HepG2 (cell line): ENCODE measurements at regions not wholly inside any gene's neighbourhood (a gene's known extent, or its start where the extent isn't known, plus 50 kb on each side); places are given as distances from the start of the nearest gene placed in this dataset.

Source experiments
- ATAC-seq: fragments of 200-7000 bp; cut with Tn5 transposase; 3 replicates; pipeline ENCODE4 v1.9.1; 2020; ENCODE audit warnings: mild to moderate bottlenecking, moderate library complexity
- BruUV-seq: library from RNA; stranded (reverse); fragments of 400-500 nt; replicated peaks from 2 replicates; lab custom pipeline; 2021; lab: Mats Ljungman, UMichigan
- CTCF ChIA-PET: fragments of 300-600 bp; formaldehyde crosslinking; extraction: SDS; loops from one replicate; lab custom pipeline; 2021; ENCODE audit warnings: low total read pairs, inconsistent platforms, low intra/inter-chr PET ratio; lab: Yijun Ruan, JAX
- POLR2A ChIA-PET: fragments of 350-600 bp; sonication (Branson Sonifier 250); formaldehyde crosslinking; loops from one replicate; lab custom pipeline; 2020; ENCODE audit warnings: antibody characterized with exemption, inconsistent platforms; lab: Yijun Ruan, JAX
- DNase-seq: peaks from one replicate; pipeline ENCODE4 v3.0.0-alpha.2; 2015; ENCODE audit warnings: low spot score
- FAIRE-seq: peaks from 3 replicates; lab custom pipeline; 2011; peaks lifted over from hg19 to GRCh38; lab: Jason Lieb, UNC
- H2AFZ ChIP-seq: one replicate; pipeline ENCODE4 v1.6.1; 2011; ENCODE audit warnings: low read length, inconsistent platforms
- H3K27ac ChIP-seq: fragments of 300-600 bp; 3 replicates; pipeline ENCODE4 v1.8.0; 2011; ENCODE audit warnings: mixed run types, mild to moderate bottlenecking, mixed read lengths, low read length, inconsistent platforms; ENCODE audit not compliant: insufficient read depth; ENCODE audit errors: extremely low read length
- H3K27me3 ChIP-seq, 2 experiments: fragments of 200-600 bp in 1 of 2; 2 replicates in 1 of 2; 3 replicates in 1 of 2; pipeline versions ENCODE4 v1.6.0 to v1.8.0; 2011; ENCODE audit warnings: low read length in 2 of 2, mild to moderate bottlenecking in 2 of 2, moderate library complexity in 2 of 2, inconsistent platforms in 1 of 2; ENCODE audit not compliant: insufficient read depth in 2 of 2, control insufficient read depth in 1 of 2
- H3K36me3 ChIP-seq, 2 experiments: fragments of 200-600 bp in 1 of 2; replicated peaks in 1 of 2; 2 replicates in 1 of 2; 3 replicates in 1 of 2; pipeline versions ENCODE4 v1.5.1 to v1.8.0; 2011; ENCODE audit warnings: low read length in 2 of 2, inconsistent platforms in 1 of 2; ENCODE audit not compliant: insufficient read depth in 2 of 2, control insufficient read depth in 1 of 2
- H3K4me1 ChIP-seq: 2 replicates; pipeline ENCODE4 v1.5.1; 2012; ENCODE audit warnings: low read length, inconsistent platforms; ENCODE audit not compliant: insufficient read depth
- H3K4me2 ChIP-seq: 2 replicates; pipeline ENCODE4 v1.6.0; 2011; ENCODE audit warnings: low read depth, low read length, inconsistent platforms
- H3K4me3 ChIP-seq, 3 experiments: fragments of 200-600 bp in 1 of 3; sonication (generic), shearing (Covaris generic) in 1 of 3; replicated peaks in 1 of 3; 2 replicates each; pipeline ENCODE4 v1.5.1; 2011 to 2016; ENCODE audit warnings: low read length in 3 of 3, inconsistent platforms in 2 of 3, low read depth in 2 of 3, mild to moderate bottlenecking in 2 of 3, control low read depth in 1 of 3, mixed read lengths in 1 of 3; ENCODE audit not compliant: insufficient read depth in 1 of 3
- H3K79me2 ChIP-seq: one replicate; pipeline ENCODE4 v1.6.1; 2011; ENCODE audit warnings: low read length, inconsistent platforms; ENCODE audit not compliant: insufficient read depth
- H3K9ac ChIP-seq: 2 replicates; pipeline ENCODE4 v1.6.0; 2011; ENCODE audit warnings: mild to moderate bottlenecking, low read depth, low read length, inconsistent platforms; ENCODE audit not compliant: insufficient read depth
- H3K9me3 ChIP-seq: 2 replicates; pipeline ENCODE4 v1.5.1; 2012; ENCODE audit warnings: mild to moderate bottlenecking, low read length
- H4K20me1 ChIP-seq: 2 replicates; pipeline ENCODE4 v1.6.0; 2011; ENCODE audit warnings: inconsistent platforms, mild to moderate bottlenecking, low read length, moderate library complexity; ENCODE audit not compliant: insufficient read depth
- ATF1 ChIP-seq: IDR thresholded peaks from 2 replicates; pipeline ENCODE4 v1.6.1; 2016; ENCODE audit warnings: mild to moderate bottlenecking, control low read depth
- ATF2 ChIP-seq: sonication (generic); formaldehyde crosslinking; IDR thresholded peaks from 2 replicates; pipeline ENCODE4 v1.4.0; 2020; ENCODE audit warnings: missing genetic modification reagents
- ATF7-NPFF ChIP-seq: sonication (generic); formaldehyde crosslinking; IDR thresholded peaks from 2 replicates; pipeline ENCODE4 v1.8.1; 2023; ENCODE audit warnings: mild to moderate bottlenecking, low read depth, missing genetic modification reagents, moderate library complexity
- ETV5 ChIP-seq: IDR thresholded peaks from 2 replicates; pipeline ENCODE4 v1.6.1; 2018; ENCODE audit warnings: missing biosample characterization, missing genetic modification reagents, inconsistent platforms, borderline replicate concordance
- FOXJ3 ChIP-seq: sonication (generic); formaldehyde crosslinking; IDR thresholded peaks from 2 replicates; pipeline ENCODE4 v1.4.0; 2020; ENCODE audit warnings: missing genetic modification reagents, mild to moderate bottlenecking, borderline replicate concordance
- MIXL1 ChIP-seq: IDR thresholded peaks from 2 replicates; pipeline ENCODE4 v1.6.1; 2016
- MTERF4 ChIP-seq: sonication (generic); formaldehyde crosslinking; IDR thresholded peaks from 2 replicates; pipeline ENCODE4 v1.8.0; 2023; ENCODE audit warnings: mild to moderate bottlenecking, missing genetic modification reagents
- NR2F2 ChIP-seq: IDR thresholded peaks from 2 replicates; pipeline ENCODE4 v1.6.1; 2012; ENCODE audit warnings: low read depth, inconsistent platforms, borderline replicate concordance
- SIX1 ChIP-seq: sonication (generic); formaldehyde crosslinking; IDR thresholded peaks from 2 replicates; pipeline ENCODE4 v1.4.0; 2020; ENCODE audit warnings: missing genetic modification reagents, borderline replicate concordance
- SP140L ChIP-seq: sonication (generic); formaldehyde crosslinking; IDR thresholded peaks from 2 replicates; pipeline ENCODE4 v1.4.0; 2020; ENCODE audit warnings: missing genetic modification reagents, borderline replicate concordance
- ZFP36L2 ChIP-seq: sonication (generic); formaldehyde crosslinking; IDR thresholded peaks from 2 replicates; pipeline ENCODE4 v1.4.0; 2020; ENCODE audit warnings: missing genetic modification reagents
- ZNF546 ChIP-seq: sonication (generic); formaldehyde crosslinking; conservative IDR thresholded peaks from 2 replicates; pipeline ENCODE4 v1.8.1; 2023; ENCODE audit warnings: mild to moderate bottlenecking, missing genetic modification reagents
- ZNF878 ChIP-seq: sonication (generic); formaldehyde crosslinking; IDR thresholded peaks from 2 replicates; pipeline ENCODE4 v1.8.1; 2023; ENCODE audit warnings: mild to moderate bottlenecking, missing genetic modification reagents, moderate library complexity
- ZSCAN30 ChIP-seq: sonication (generic); formaldehyde crosslinking; IDR thresholded peaks from 2 replicates; pipeline ENCODE4 v1.5.0; 2020; ENCODE audit warnings: mild to moderate bottlenecking, missing genetic modification reagents
- WGBS: methylation state at CpG from one replicate; pipeline ENCODE4 v1.1.6; 2017; ENCODE audit warnings: low lambda C conversion rate; 5-methylcytosine and 5-hydroxymethylcytosine counted together
- in situ Hi-C: cut with HindIII; loops from 2 replicates; pipeline ENCODE4 v1.10.0; 2017; ENCODE audit warnings: low pct_unique_long_range_greater_than_20kb; ENCODE audit not compliant: extremely low pct_ligation_motif_present
- intact Hi-C: fragments of 100-400 bp; cut with micrococcal nuclease; formaldehyde crosslinking; loops from one replicate; pipeline ENCODE4 v1.10.0; 2022; ENCODE audit not compliant: unreplicated experiment
- TF ChIP-seq, protein P1 (sequence below): sonication (generic); formaldehyde crosslinking; IDR thresholded peaks from 2 replicates; pipeline ENCODE4 v1.9.0; 2021; ENCODE audit warnings: missing genetic modification reagents, borderline replicate concordance
- TF ChIP-seq, protein P2 (sequence below): sonication (generic); formaldehyde crosslinking; IDR thresholded peaks from 2 replicates; pipeline ENCODE4 v1.8.0; 2022; ENCODE audit warnings: low read depth, missing genetic modification reagents

DNA sequence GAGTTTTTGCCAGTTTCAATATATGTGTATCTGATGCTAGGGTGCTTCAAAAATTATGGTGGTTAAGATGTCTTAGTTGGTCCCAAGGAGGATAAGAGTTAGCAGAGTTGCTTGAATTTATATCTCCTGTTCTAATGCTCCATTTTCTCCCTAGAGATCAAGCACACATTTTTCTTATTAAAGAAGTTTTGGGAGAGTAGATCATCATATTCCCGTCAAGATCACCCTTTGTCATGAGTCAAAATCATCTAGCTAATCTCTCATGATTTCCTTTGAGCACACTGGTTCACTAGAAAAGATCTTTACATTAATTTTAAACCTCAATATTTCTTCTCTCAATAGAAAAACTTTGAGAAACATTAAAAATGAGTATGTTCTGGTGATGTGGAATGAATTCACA is 429.9 kb upstream of the SEMA3A start (continued):
- TF ChIP-seq ATF2 (CRISPR knock-in tag), result no peak
- TF ChIP-seq ZSCAN30 (CRISPR knock-in tag), result no peak
- TF ChIP-seq ETV5, result no peak
- no peak for TF ChIP-seq ATF1 (CRISPR knock-in tag)

DNA sequence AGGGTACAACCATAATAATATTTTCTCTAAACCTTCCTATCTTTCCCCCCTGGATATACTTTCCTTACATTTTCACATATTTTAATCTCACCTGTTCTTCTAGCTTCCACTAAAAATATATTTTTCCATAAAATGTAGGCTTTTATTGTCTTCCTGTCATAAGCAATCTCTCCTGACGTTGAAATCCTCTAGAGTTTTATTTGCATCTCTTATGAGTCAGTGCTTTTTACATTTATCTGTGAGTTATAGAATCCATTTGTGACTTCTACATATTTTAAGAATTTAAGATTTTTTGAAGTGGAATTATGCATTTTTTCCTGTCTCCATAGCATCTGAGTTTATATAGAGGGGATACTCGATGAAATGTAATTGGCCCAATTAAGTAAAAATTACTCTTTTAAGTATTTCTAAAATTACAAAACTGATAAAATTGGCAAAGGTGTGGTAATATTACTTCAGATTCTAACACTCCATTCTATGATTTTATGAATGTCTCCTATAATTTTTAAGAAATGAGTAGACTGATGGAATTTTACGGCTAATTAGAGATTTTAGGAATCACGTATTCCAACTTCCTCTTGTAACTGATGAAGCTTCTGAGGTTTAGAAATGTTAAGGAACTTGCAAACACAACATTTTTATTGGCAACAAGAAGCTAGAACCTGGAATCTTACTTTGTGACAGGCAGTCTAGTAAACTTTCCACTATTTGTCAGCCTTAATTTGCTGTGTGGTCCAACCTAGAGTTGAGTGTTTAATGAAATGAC is 422.9 kb upstream of the SEMA3A start:
- WGBS, result 3% methylated on average over 4 of the region's 4 CpGs
- ATAC-seq, result no peak
- TF ChIP-seq MTERF4 (CRISPR knock-in tag), result no peak
- TF ChIP-seq MIXL1 (CRISPR knock-in tag), result no peak
- no peak for TF ChIP-seq ZNF878 (CRISPR knock-in tag)
- no peak for TF ChIP-seq SP140L (CRISPR knock-in tag)
- TF ChIP-seq, protein P1, sequence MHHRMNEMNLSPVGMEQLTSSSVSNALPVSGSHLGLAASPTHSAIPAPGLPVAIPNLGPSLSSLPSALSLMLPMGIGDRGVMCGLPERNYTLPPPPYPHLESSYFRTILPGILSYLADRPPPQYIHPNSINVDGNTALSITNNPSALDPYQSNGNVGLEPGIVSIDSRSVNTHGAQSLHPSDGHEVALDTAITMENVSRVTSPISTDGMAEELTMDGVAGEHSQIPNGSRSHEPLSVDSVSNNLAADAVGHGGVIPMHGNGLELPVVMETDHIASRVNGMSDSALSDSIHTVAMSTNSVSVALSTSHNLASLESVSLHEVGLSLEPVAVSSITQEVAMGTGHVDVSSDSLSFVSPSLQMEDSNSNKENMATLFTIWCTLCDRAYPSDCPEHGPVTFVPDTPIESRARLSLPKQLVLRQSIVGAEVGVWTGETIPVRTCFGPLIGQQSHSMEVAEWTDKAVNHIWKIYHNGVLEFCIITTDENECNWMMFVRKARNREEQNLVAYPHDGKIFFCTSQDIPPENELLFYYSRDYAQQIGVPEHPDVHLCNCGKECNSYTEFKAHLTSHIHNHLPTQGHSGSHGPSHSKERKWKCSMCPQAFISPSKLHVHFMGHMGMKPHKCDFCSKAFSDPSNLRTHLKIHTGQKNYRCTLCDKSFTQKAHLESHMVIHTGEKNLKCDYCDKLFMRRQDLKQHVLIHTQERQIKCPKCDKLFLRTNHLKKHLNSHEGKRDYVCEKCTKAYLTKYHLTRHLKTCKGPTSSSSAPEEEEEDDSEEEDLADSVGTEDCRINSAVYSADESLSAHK (CRISPR knock-in tag), result no peak
- no peak for TF ChIP-seq ZNF546 (CRISPR knock-in tag)
- TF ChIP-seq ZFP36L2, result no peak
- no peak for TF ChIP-seq ATF7-NPFF
- no peak for TF ChIP-seq SIX1 (CRISPR knock-in tag)
- TF ChIP-seq NR2F2, result no peak
- no peak for TF ChIP-seq FOXJ3
- TF ChIP-seq, protein P2, sequence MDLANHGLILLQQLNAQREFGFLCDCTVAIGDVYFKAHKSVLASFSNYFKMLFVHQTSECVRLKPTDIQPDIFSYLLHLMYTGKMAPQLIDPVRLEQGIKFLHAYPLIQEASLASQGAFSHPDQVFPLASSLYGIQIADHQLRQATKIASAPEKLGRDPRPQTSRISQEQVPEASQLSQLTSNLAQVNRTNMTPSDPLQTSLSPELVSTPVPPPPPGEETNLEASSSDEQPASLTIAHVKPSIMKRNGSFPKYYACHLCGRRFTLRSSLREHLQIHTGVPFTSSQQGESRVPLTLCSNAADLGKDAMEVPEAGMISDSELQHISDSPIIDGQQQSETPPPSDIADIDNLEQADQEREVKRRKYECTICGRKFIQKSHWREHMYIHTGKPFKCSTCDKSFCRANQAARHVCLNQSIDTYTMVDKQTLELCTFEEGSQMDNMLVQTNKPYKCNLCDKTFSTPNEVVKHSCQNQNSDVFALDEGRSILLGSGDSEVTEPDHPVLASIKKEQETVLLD (CRISPR knock-in tag), result no peak

More for the DNA sequence above, 422.9 kb upstream of the SEMA3A start:
- Histone ChIP-seq H3K79me2 (no peaks in the 10 kb centered on the region), H2AFZ (no peak overlapping the region), H3K4me1 (no peaks in the 10 kb centered on the region), H3K9me3 (no peaks in the 10 kb centered on the region), H3K9ac (no peak overlapping the region), H3K4me3 (no peak overlapping the region), H3K27me3 (no peaks in the 10 kb centered on the region), H3K4me2 (no peak overlapping the region), H3K36me3 (no peaks in the 10 kb centered on the region), H3K27ac (no peak overlapping the region), H4K20me1 (no peaks in the 10 kb centered on the region)
- in situ Hi-C loops, result no loop called here
- no peak for DNase-seq
- POLR2A ChIA-PET, result no interaction called here
- intact Hi-C loops, result no loop called here
- FAIRE-seq, result no peak
- CTCF ChIA-PET, result no interaction called here
- BruUV-seq, result no TSS peak
